ENCODE measurements at regions not wholly inside any gene's neighbourhood (a gene's known extent, or its start where the extent isn't known, plus 50 kb on each side); places are given as distances from the start of the nearest gene placed in this dataset.
"Not testable (repeated sequence)": the region's sequence is repeated elsewhere in the genome, so short reads cannot be mapped to it uniquely, and the experiment has no call there.

DNA sequence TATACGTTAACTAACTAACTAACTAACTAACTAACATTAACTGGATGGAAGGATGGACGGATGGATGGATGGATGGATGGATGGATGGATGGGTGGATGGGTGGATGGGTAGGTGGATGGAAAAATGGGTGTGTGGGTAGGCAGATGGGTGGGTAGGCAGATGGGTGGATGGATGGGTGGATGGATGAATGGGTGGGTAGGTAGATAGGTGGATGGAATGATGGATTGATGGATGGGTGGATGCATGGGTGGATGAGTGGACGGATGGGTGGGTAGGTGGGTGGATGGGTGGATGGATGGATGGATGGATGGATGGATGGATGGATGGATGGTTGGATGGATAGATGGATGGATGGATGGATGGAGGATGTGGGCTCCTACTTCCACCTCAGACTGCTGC is 314.0 kb downstream of the INHBA start:
- TF ChIP-seq MAZ (IDR thresholded peaks at IDR 0.05; ENCODE audit: borderline replicate concordance, low read depth, low read length); CHD4 (IDR thresholded peaks at IDR 0.05; ENCODE audit: borderline replicate concordance); RAD21 (conservative IDR thresholded peaks at IDR 0.05 in 1 of 2, IDR thresholded peaks at IDR 0.05 in 1 of 2); ESRRA (IDR thresholded peaks at IDR 0.05; ENCODE audit: borderline replicate concordance, low read length); ELK1 (IDR thresholded peaks at IDR 0.05; ENCODE audit: low read depth, low read length); PBX3 (IDR thresholded peaks at IDR 0.05); POLR2A (IDR thresholded peaks at IDR 0.05; ENCODE audit: low read length); GATA3 (IDR thresholded peaks at IDR 0.05; ENCODE audit: borderline replicate concordance); RFX5 (IDR thresholded peaks at IDR 0.05); EHMT2 (IDR thresholded peaks at IDR 0.05; ENCODE audit: low read depth): not testable (repeated sequence)
- TF ChIP-seq, protein P1, sequence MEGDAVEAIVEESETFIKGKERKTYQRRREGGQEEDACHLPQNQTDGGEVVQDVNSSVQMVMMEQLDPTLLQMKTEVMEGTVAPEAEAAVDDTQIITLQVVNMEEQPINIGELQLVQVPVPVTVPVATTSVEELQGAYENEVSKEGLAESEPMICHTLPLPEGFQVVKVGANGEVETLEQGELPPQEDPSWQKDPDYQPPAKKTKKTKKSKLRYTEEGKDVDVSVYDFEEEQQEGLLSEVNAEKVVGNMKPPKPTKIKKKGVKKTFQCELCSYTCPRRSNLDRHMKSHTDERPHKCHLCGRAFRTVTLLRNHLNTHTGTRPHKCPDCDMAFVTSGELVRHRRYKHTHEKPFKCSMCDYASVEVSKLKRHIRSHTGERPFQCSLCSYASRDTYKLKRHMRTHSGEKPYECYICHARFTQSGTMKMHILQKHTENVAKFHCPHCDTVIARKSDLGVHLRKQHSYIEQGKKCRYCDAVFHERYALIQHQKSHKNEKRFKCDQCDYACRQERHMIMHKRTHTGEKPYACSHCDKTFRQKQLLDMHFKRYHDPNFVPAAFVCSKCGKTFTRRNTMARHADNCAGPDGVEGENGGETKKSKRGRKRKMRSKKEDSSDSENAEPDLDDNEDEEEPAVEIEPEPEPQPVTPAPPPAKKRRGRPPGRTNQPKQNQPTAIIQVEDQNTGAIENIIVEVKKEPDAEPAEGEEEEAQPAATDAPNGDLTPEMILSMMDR (IDR thresholded peaks at IDR 0.05), result not testable (repeated sequence)

All from A549 (cell line).